OCI-LY7 (cell line): ENCODE measurements at regions not wholly inside any gene's neighbourhood (a gene's known extent, or its start where the extent isn't known, plus 50 kb on each side); places are given as distances from the start of the nearest gene placed in this dataset.

ENCODE experiments used
- BruUV-seq: library from RNA; stranded (reverse); fragments of 400-500 nt; replicated peaks from 2 replicates; lab custom pipeline; 2021; lab: Mats Ljungman, UMichigan
- CTCF ChIA-PET: fragments of 300-600 bp; sonication (Branson Sonifier 250); formaldehyde crosslinking; loops from one replicate; lab custom pipeline; 2022; ENCODE audit warnings: antibody characterized with exemption; ENCODE audit not compliant: unreplicated experiment; lab: Charles Lee
- POLR2A ChIA-PET: fragments of 300-600 bp; sonication (Branson Sonifier 250); formaldehyde crosslinking; loops from one replicate; lab custom pipeline; 2022; ENCODE audit warnings: antibody characterized with exemption; lab: Charles Lee
- DNase-seq: peaks from one replicate; pipeline ENCODE4 v3.0.0-alpha.2; 2015; ENCODE audit warnings: low spot score
- H2AFZ ChIP-seq: fragments of 200-600 bp; sonication (generic), shearing (Covaris generic); 2 replicates; pipeline ENCODE4 v1.6.1; 2014; ENCODE audit warnings: mild to moderate bottlenecking, antibody characterized with exemption, low read length, moderate library complexity
- H3K27ac ChIP-seq: fragments of 200-600 bp; sonication (generic); 2 replicates; pipeline ENCODE4 v1.5.1; 2014; ENCODE audit warnings: mixed run types, low read depth, mild to moderate bottlenecking, moderate library complexity, low read length, inconsistent platforms; ENCODE audit not compliant: poor library complexity, severe bottlenecking
- H3K36me3 ChIP-seq: fragments of 200-600 bp; sonication (generic); 2 replicates; pipeline ENCODE4 v1.6.1; 2014; ENCODE audit warnings: mild to moderate bottlenecking, antibody characterized with exemption, low read length, moderate library complexity, mixed read lengths; ENCODE audit not compliant: insufficient read depth
- H3K4me1 ChIP-seq: fragments of 200-600 bp; sonication (generic); 2 replicates; pipeline ENCODE4 v1.5.1; 2014; ENCODE audit warnings: mild to moderate bottlenecking, low read length; ENCODE audit not compliant: insufficient read depth, poor library complexity, severe bottlenecking
- H3K4me2 ChIP-seq: fragments of 200-600 bp; sonication (generic); 2 replicates; pipeline ENCODE4 v1.6.1; 2014; ENCODE audit warnings: mild to moderate bottlenecking, low read length
- H3K4me3 ChIP-seq: fragments of 200-600 bp; sonication (generic); 2 replicates; pipeline ENCODE4 v1.5.1; 2014; ENCODE audit warnings: mild to moderate bottlenecking, low read depth, low read length; ENCODE audit not compliant: poor library complexity, severe bottlenecking
- H3K79me2 ChIP-seq: fragments of 200-600 bp; sonication (generic); 2 replicates; pipeline ENCODE4 v1.6.1; 2016; ENCODE audit warnings: low read depth, mild to moderate bottlenecking, low read length, moderate library complexity, mixed read lengths; ENCODE audit not compliant: insufficient read depth
- H3K9me2 ChIP-seq: fragments of 200-600 bp; sonication (generic); 2 replicates; pipeline ENCODE4 v1.6.1; 2016; ENCODE audit warnings: mild to moderate bottlenecking, low read length, mixed read lengths; ENCODE audit not compliant: insufficient read depth
- H3K9me3 ChIP-seq: fragments of 200-600 bp; sonication (generic); 2 replicates; pipeline ENCODE4 v1.6.1; 2014; ENCODE audit warnings: mild to moderate bottlenecking, mixed run types, low read length, mixed read lengths
- H4K20me1 ChIP-seq: fragments of 200-600 bp; sonication (generic); 2 replicates; pipeline ENCODE4 v1.6.1; 2014; ENCODE audit warnings: mild to moderate bottlenecking, antibody characterized with exemption, low read length, moderate library complexity, mixed read lengths; ENCODE audit not compliant: insufficient read depth
- EZH2phosphoT487 ChIP-seq: fragments of 200-600 bp; sonication (generic); IDR thresholded peaks from 2 replicates; pipeline ENCODE4 v1.6.1; 2018; ENCODE audit warnings: low read depth, borderline replicate concordance, mild to moderate bottlenecking, mixed run types, antibody characterized with exemption, low read length, moderate library complexity, mixed read lengths
- intact Hi-C: fragments of 100-400 bp; cut with micrococcal nuclease; formaldehyde crosslinking; loops from one replicate; pipeline ENCODE4 v1.10.0; 2022; ENCODE audit not compliant: unreplicated experiment
- TF ChIP-seq, protein P1 (sequence below): fragments of 200-600 bp; sonication (generic); conservative IDR thresholded peaks from 2 replicates; pipeline ENCODE4 v1.5.1; 2014; ENCODE audit warnings: mild to moderate bottlenecking, antibody characterized with exemption, low read length, moderate library complexity, mixed read lengths

DNA sequence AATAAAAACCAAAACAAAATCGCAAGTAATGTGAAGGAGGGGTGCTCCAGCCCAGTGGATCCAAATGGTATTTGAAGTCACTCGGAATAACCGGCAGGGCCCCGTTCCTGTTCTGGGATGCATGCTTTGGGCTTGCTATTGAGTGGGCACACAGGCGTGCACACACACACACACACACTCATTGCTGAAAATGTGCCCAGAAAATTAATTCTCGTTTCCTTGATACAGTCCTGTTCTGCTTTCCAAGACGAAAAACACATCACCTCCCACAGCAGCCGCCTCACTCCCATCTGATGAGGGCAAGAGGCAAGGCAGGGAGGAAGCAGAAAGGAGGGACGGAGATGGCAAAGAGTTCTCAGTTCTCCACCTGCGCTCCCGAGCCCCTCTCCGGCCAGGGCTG is 62.2 kb upstream of the SDK2 start:
- Histone ChIP-seq H3K27ac (no peak overlapping the region), H2AFZ (no peak overlapping the region), H3K4me3 (no peak overlapping the region), H3K79me2 (no peaks in the 10 kb centered on the region), H3K9me3 (0 out of 2 replicates have a peak, but pooled peaks cover 5% of the 10 kb centered on the region), H3K4me2 (no peak overlapping the region), H4K20me1 (no peaks in the 10 kb centered on the region), H3K36me3 (no peaks in the 10 kb centered on the region), H3K9me2 (no peaks in the 10 kb centered on the region), H3K4me1 (peaks cover 17% of the 10 kb centered on the region)
- POLR2A ChIA-PET, result no interaction called here
- no TSS peak for BruUV-seq
- intact Hi-C loops, result no loop called here
- no peak for DNase-seq
- TF ChIP-seq EZH2phosphoT487, result no peak
- TF ChIP-seq, protein P1, sequence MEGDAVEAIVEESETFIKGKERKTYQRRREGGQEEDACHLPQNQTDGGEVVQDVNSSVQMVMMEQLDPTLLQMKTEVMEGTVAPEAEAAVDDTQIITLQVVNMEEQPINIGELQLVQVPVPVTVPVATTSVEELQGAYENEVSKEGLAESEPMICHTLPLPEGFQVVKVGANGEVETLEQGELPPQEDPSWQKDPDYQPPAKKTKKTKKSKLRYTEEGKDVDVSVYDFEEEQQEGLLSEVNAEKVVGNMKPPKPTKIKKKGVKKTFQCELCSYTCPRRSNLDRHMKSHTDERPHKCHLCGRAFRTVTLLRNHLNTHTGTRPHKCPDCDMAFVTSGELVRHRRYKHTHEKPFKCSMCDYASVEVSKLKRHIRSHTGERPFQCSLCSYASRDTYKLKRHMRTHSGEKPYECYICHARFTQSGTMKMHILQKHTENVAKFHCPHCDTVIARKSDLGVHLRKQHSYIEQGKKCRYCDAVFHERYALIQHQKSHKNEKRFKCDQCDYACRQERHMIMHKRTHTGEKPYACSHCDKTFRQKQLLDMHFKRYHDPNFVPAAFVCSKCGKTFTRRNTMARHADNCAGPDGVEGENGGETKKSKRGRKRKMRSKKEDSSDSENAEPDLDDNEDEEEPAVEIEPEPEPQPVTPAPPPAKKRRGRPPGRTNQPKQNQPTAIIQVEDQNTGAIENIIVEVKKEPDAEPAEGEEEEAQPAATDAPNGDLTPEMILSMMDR, result no peak
- CTCF ChIA-PET, result no interaction called here

DNA sequence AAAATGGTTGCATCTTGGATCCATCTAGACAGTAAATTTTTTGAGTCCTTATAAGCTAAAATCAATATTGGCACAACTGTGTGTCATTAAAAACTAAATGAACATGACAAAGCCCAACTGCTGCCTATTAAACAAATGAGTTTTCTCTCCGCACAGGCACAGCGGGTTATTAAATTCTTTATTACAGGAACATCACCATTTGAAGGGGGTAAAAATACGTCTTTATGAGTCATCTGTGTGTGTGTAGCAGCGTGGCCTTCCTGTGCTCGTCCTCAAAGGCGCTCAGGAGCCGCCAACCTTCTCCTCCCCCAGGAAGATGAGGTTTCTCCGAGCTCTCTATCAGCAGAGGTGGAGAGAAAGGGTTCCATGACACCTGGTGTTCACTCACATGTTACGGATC is 62.6 kb upstream of the SDK2 start:
- Histone ChIP-seq H4K20me1 (no peaks in the 10 kb centered on the region), H3K4me2 (no peak overlapping the region), H3K27ac (no peak overlapping the region), H3K79me2 (no peaks in the 10 kb centered on the region), H3K9me2 (no peaks in the 10 kb centered on the region), H3K9me3 (0 out of 2 replicates have a peak, but pooled peaks cover 5% of the 10 kb centered on the region), H3K36me3 (no peaks in the 10 kb centered on the region), H3K4me1 (peaks cover 21% of the 10 kb centered on the region), H3K4me3 (no peak overlapping the region), H2AFZ (no peak overlapping the region)
- no TSS peak for BruUV-seq
- intact Hi-C loops, result no loop called here
- no peak for TF ChIP-seq EZH2phosphoT487
- TF ChIP-seq, protein P1, result no peak
- ChIA-PET POLR2A (no interaction called here), CTCF (no interaction called here)
- no peak for DNase-seq

DNA sequence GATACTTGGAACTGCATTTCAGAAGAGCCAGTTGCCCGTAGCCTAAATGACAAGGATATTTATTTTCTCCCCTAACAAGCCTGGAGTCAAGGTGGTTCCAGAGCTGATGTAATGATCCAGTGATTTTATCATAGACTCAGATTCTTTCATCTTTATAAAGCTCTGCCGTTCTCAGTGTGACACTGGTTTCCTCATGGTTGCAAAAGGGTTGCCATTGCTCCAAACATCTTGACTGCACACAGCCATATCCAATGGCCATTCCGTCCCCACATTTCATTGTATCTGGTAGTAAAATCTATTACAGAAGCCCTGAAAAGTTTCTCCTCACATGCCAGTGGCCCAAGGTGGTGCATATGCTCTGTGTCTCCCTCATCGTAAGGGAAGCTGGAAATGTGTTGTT is 63.1 kb upstream of the SDK2 start:
- H3K4me3 ChIP-seq, result no peak overlapping the region
- H2AFZ ChIP-seq, result no peak overlapping the region
- TF ChIP-seq, protein P1, result no peak
- TF ChIP-seq EZH2phosphoT487, result no peak
- no peaks in the 10 kb centered on the region for H3K79me2 ChIP-seq
- H3K9me2 ChIP-seq, result no peaks in the 10 kb centered on the region
- peaks cover 26% of the 10 kb centered on the region for H3K4me1 ChIP-seq
- no peak for DNase-seq
- H3K9me3 ChIP-seq, result 0 out of 2 replicates have a peak, but pooled peaks cover 5% of the 10 kb centered on the region
- no peak overlapping the region for H3K4me2 ChIP-seq
- no TSS peak for BruUV-seq
- ChIA-PET CTCF (no interaction called here), POLR2A (no interaction called here)
- no peak overlapping the region for H3K27ac ChIP-seq
- no peaks in the 10 kb centered on the region for H4K20me1 ChIP-seq
- no peaks in the 10 kb centered on the region for H3K36me3 ChIP-seq
- intact Hi-C loops, result no loop called here
